HG03175 (cell line): ENCODE measurements at regions not wholly inside any gene's neighbourhood (a gene's known extent, or its start where the extent isn't known, plus 50 kb on each side); places are given as distances from the start of the nearest gene placed in this dataset.
A peak's percentile ranks its signal among the peaks of the same experiment; 100 is the strongest.

Experiments
- ATAC-seq: cut with Tn5 transposase; IDR thresholded peaks from one replicate; pipeline ENCODE4 v1.9.1; 2021; ENCODE audit warnings: mild to moderate bottlenecking, moderate library complexity; ENCODE audit not compliant: unreplicated experiment

- no peak for ATAC-seq
These were observed 67.2 kb upstream of the SNX9 start for GRCh38 chr6:157755746-157756411.

- ATAC-seq, result no peak
These were observed 66.2 kb upstream of the SNX9 start for GRCh38 chr6:157756708-157757429.

- ATAC-seq, result no peak
These were observed 65.3 kb upstream of the SNX9 start for GRCh38 chr6:157757430-157758403.

DNA sequence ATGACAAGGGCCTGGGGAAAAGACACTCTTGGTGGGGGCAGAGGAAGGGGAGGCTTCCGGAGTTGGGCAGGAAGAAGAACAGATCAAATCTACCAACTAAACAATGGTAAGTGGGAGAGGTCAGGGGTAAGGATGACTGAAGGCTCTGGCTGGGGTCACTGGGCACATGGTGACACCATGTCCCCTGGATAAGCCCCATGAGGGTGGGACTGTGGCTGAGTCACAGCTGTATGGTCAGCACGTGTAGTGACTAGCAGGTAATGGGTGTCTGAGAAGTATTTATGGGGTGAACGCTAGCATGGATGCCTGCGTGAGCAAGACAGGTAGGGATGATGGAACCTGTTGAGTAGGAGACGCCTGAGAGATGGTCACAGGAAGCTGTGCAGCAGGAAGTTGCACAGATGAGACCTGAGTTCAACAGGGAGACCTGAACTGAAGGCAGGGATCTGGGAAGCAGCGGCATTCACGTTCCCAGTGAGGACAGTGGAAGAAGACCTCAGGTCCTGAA lies 64.5 kb upstream of the SNX9 start:
- ATAC-seq, result no peak

DNA sequence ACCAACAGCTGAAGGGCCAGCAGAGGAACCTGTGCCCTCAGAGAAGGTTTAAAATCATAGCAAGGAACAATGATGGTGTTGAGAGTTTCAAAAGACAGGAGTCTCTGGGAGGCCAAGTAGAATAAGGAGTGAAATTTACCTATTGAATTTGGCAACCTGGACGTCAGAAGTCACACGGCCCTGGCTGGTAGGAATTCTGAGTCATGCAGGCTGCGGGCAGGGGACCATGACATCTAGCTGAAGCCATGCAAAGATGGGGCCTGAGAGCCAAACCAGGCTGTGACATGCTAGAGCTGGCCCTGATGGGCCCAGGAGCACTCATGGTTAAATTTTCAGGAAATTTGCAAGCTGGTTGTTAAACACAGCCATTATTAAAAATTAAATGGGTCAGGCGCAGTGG lies 64.0 kb upstream of the SNX9 start:
- no peak for ATAC-seq

- no peak for ATAC-seq
These were observed 62.9 kb upstream of the SNX9 start for GRCh38 chr6:157760137-157760536.

DNA sequence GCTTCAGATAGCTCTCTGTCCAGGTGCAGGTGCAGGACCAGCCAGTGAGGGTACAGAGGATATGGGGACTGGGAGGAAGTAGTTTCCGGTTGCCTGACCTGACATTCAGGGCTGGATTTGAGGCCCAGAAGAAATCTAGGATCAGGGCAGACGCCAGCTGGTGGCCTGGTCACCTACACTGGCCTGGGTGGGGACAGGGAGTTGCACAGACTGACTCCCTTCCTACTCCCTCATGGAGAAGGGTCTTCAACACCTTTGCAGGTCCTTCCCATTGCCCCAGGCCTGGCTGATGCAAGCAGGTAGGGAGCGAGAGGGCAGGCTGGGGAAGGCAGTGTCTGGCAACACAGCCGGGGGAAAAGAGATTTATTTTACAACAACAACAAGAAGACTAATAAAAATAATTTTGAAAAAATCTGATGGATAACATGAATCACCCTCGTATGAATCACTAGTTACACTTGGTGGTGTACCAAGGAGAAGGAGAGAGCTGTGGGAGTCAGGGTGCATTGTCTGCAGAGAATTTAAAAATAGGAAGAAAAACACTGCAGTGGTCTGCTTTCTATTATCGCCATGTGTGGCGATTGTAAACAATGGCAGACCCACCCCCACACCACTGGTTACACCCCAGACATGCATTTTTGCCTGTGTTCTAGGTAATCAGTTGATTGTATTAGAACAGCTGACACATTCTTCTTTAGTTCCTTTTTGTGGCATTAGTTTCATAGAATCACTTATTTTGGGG lies 62.3 kb upstream of the SNX9 start:
- ATAC-seq, result peak; percentile 10

GRCh38 chr6:157761331-157761921 lies 61.6 kb upstream of the SNX9 start:
- peak; percentile 39 for ATAC-seq

- ATAC-seq, result no peak
These were observed 61.1 kb upstream of the SNX9 start for GRCh38 chr6:157761926-157762325.

DNA sequence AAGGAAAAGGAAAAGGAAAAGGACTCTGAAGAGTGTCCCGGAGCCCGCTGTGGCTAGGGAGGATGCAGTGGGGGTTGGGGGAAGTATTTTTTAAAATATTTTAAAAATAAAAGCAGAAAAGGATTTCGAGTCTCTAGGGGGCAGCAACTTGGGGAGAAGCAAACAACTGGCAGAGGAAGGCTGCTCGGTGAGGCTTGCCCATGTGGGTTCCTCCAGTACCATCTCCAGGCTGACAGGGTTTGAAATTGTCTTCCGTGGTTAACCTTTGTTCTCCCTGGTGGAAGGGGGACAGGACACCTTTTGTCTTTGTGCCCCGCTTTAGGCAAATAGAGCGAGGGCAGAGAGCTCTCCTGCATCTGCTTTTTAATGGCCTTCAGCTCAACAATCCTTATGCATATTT lies 60.4 kb upstream of the SNX9 start:
- no peak for ATAC-seq

DNA sequence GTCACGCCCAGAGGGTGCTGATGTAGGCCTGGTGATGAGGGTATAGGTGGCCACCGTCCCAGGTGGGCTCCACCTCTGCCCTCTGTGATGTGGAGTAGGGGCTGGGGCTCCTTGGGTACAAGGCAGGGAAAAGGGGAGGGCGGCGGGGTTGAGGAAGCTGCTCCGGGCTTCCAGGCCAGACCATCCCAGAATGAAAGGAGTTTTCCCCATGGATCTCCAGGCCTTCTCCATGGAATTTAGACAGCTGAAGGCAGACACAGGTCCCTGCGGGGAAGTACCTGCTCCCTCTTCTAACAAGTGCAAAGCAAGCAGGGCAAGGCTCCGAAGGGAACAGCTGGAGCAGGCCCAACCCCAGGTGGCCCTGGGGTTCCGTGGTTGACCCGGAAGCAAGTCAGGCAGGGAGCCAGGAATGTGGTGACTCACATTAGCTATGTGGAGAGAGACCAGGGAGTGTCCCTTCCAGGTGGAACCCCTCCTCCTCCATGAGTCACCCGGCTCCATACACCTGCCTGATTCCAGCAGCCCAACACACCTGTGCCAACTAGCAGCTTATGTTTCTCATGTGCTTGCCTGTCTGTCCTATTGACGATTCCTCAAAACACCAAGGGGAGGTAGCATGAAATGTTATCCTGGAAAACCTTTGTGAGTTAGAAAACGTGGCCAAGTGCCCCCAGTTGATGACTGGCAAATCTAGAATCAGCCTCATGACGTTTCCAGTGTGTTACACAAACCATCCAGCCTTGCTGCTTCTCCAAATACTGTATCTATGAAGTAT lies 59.7 kb upstream of the SNX9 start:
- ATAC-seq, result no peak

DNA sequence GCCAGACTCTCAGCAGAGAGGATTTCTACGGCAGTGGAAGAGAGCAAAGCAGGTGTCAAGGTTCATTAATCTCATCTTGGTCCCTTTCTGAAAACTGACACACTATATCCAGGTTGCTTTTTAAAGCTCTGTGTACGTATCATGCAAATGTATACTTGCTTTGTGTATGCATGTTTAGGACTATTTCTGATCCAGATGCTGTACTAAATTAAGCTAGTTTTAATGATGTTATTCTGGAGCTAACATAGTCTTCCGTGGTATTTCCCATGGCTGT lies 59.2 kb upstream of the SNX9 start:
- no peak for ATAC-seq

- ATAC-seq, result peak; percentile 56
These were observed 58.6 kb upstream of the SNX9 start for GRCh38 chr6:157764178-157765068.

- no peak for ATAC-seq
These were observed 55.9 kb upstream of the SNX9 start for GRCh38 chr6:157766901-157767774.

- ATAC-seq, result no peak
These were observed 55.3 kb upstream of the SNX9 start for GRCh38 chr6:157767775-157768156.

GRCh38 chr6:157768304-157768703 lies 54.7 kb upstream of the SNX9 start:
- ATAC-seq, result peak; percentile 23

DNA sequence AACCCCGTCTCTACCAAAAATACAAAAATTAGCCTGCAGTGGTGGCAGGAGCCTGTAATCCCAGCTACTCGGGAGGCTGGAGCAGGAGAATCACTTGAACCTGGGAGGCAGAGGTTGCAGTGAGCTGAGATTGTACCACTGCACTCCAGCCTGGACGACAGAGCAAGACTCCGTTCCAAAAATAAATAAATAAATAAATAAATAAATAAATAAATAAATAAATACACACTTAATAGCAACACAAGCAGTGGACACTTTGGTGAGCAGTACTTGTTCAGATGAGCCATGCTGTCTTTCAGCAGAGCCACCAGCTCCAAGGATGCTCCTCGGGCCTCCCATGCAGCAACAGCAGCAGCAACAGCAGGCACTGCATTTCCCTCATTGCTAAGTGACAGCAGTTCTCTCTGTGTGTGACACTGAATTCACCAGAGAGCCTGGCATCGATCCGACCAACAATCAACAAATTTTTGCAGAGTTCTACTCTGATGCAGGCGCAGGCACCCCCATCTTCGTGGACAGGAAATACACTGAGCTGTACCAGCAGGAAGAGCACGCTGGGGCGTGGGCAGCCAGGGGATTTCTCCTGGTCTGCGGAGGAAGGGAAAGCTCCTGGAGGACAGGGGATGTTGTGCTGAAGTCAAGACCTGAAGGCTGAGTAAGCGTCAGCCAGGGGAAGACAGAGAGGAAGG lies 54.0 kb upstream of the SNX9 start:
- ATAC-seq, result no peak
